ENCODE measurements at regions not wholly inside any gene's neighbourhood (a gene's known extent, or its start where the extent isn't known, plus 50 kb on each side); places are given as distances from the start of the nearest gene placed in this dataset.
"Not testable (repeated sequence)": the region's sequence is repeated elsewhere in the genome, so short reads cannot be mapped to it uniquely, and the experiment has no call there.

GRCh38 chrX:69060631-69061408 lies 104.4 kb downstream of the PJA1 start:
- DNase-seq: no peak

GRCh38 chrX:69055193-69055592 lies 110.1 kb downstream of the PJA1 start:
- DNase-seq: no peak

GRCh38 chrX:69054497-69054896 lies 110.8 kb downstream of the PJA1 start:
- not testable (repeated sequence) for DNase-seq

- DNase-seq: no peak
Measured at GRCh38 chrX:69051901-69052300, 113.4 kb downstream of the PJA1 start.

- DNase-seq: no peak
Measured at GRCh38 chrX:69050051-69050765, 115.0 kb downstream of the PJA1 start.

- no peak for DNase-seq
Measured at GRCh38 chrX:69046996-69047490, 118.2 kb downstream of the PJA1 start.

- no peak for DNase-seq
Measured at GRCh38 chrX:69045616-69046345, 119.5 kb downstream of the PJA1 start.

GRCh38 chrX:69038816-69039215 lies 126.4 kb downstream of the PJA1 start:
- no peak for DNase-seq

- no peak for DNase-seq
Measured at GRCh38 chrX:69038188-69038587, 127.1 kb downstream of the PJA1 start.

- no peak for DNase-seq
Measured at GRCh38 chrX:69037786-69038185, 127.5 kb downstream of the PJA1 start.

- no peak for DNase-seq
Measured at GRCh38 chrX:69036674-69037573, 128.3 kb downstream of the PJA1 start.

GRCh38 chrX:69034451-69034850 lies 130.8 kb downstream of the PJA1 start:
- no peak for DNase-seq

- no peak for DNase-seq
Measured at GRCh38 chrX:69033936-69034335, 131.3 kb downstream of the PJA1 start.

GRCh38 chrX:69032601-69033000 lies 132.7 kb downstream of the PJA1 start:
- no peak for DNase-seq

GRCh38 chrX:69031971-69032391 lies 133.3 kb downstream of the PJA1 start:
- DNase-seq: no peak

- no peak for DNase-seq
Measured at GRCh38 chrX:69031181-69031580, 134.1 kb downstream of the PJA1 start.

GRCh38 chrX:69029771-69030170 lies 135.5 kb downstream of the PJA1 start:
- no peak for DNase-seq

GRCh38 chrX:69028761-69029120 lies 136.5 kb downstream of the PJA1 start:
- no peak for DNase-seq

- DNase-seq: no peak
Measured at GRCh38 chrX:69028006-69028760, 137.1 kb downstream of the PJA1 start.

- no peak for DNase-seq
Measured at GRCh38 chrX:69027181-69028005, 137.9 kb downstream of the PJA1 start.

GRCh38 chrX:69025802-69026301 lies 139.4 kb downstream of the PJA1 start:
- no peak for DNase-seq

Measured in activated CD4-positive, alpha-beta T cell treated with anti-CD3 and anti-CD28 coated beads, Interleukin-2, Interleukin-6, amounts not matched to agents 100 ng/mL and 50 ng/mL, durations not matched to agents 16 hours and 8 hours (primary cell).